Upper lobe of right lung (tissue), 1 donor: ENCODE measurements at regions not wholly inside any gene's neighbourhood (a gene's known extent, or its start where the extent isn't known, plus 50 kb on each side); places are given as distances from the start of the nearest gene placed in this dataset.
A peak's percentile ranks its signal among the peaks of the same experiment; 100 is the strongest.

Experiments
- ATAC-seq: fragments of 200-7000 bp; cut with Tn5 transposase; one replicate; pipeline ENCODE4 v1.9.1; 2020; ENCODE audit warnings: mild to moderate bottlenecking, moderate library complexity
- DNase-seq: peaks from one replicate; pipeline ENCODE4 v3.0.0-alpha.2; 2020
- H3K27ac ChIP-seq: fragments of 200-600 bp; one replicate; pipeline ENCODE4 v1.8.0; 2022
- H3K27me3 ChIP-seq: fragments of 200-600 bp; one replicate; pipeline ENCODE4 v1.8.0; 2022; ENCODE audit warnings: mild to moderate bottlenecking
- H3K36me3 ChIP-seq: fragments of 200-600 bp; one replicate; pipeline ENCODE4 v1.8.0; 2022
- H3K4me1 ChIP-seq: fragments of 200-600 bp; one replicate; pipeline ENCODE4 v1.8.0; 2022
- H3K4me3 ChIP-seq: fragments of 200-600 bp; one replicate; pipeline ENCODE4 v1.8.0; 2022; ENCODE audit warnings: mild to moderate bottlenecking
- H3K9me3 ChIP-seq: fragments of 200-600 bp; one replicate; pipeline ENCODE4 v1.8.0; 2022
- intact Hi-C: fragments of 100-400 bp; cut with DNase I; formaldehyde crosslinking; loops from one replicate; pipeline ENCODE4 v1.11.0; 2022
- TF ChIP-seq, protein P1 (sequence below): fragments of 200-600 bp; IDR thresholded peaks from one replicate; pipeline ENCODE4 v1.8.0; 2022; ENCODE audit warnings: antibody characterized with exemption
- donor health status: DM: no; HTN: yes; CAD: no; lungs with severe emphysema.

DNA sequence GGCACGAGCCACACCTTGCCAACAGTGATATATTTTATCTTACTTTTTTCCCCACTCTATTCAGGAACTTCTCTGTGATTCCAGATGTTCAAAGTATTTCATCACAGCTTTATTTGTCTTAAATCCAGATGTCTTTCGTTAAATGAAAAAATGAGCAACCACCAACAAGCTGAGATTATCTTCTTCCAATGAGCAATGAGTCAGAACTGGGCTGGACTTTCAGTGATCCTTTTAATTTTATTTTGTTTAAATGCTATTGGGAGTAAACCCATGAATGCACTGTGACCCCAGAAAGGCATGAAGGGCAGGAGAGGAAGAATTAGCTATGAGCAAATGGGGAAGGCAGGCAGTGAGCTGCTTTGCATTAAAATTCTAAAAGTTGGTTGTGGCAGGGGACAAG, 77.6 kb upstream of the IMMP2L start:
- H3K27me3 ChIP-seq, result no peaks in the 10 kb centered on the region
- no peaks in the 10 kb centered on the region for H3K4me1 ChIP-seq
- no peaks in the 10 kb centered on the region for H3K9me3 ChIP-seq
- no peak overlapping the region for H3K4me3 ChIP-seq
- intact Hi-C loops, result no loop called here
- no peak for DNase-seq
- no peak overlapping the region for H3K27ac ChIP-seq
- TF ChIP-seq, protein P1, sequence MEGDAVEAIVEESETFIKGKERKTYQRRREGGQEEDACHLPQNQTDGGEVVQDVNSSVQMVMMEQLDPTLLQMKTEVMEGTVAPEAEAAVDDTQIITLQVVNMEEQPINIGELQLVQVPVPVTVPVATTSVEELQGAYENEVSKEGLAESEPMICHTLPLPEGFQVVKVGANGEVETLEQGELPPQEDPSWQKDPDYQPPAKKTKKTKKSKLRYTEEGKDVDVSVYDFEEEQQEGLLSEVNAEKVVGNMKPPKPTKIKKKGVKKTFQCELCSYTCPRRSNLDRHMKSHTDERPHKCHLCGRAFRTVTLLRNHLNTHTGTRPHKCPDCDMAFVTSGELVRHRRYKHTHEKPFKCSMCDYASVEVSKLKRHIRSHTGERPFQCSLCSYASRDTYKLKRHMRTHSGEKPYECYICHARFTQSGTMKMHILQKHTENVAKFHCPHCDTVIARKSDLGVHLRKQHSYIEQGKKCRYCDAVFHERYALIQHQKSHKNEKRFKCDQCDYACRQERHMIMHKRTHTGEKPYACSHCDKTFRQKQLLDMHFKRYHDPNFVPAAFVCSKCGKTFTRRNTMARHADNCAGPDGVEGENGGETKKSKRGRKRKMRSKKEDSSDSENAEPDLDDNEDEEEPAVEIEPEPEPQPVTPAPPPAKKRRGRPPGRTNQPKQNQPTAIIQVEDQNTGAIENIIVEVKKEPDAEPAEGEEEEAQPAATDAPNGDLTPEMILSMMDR, result no peak
- no peaks in the 10 kb centered on the region for H3K36me3 ChIP-seq
- no peak for ATAC-seq

- H3K4me1 ChIP-seq, result no peaks in the 10 kb centered on the region
- no peak for ATAC-seq
Observed at GRCh38 chr7:111638078-111638477, 75.8 kb upstream of the IMMP2L start.

GRCh38 chr7:111633878-111634277, 71.6 kb upstream of the IMMP2L start:
- no peak overlapping the region for H3K4me3 ChIP-seq
- ATAC-seq, result peak; percentile 21
- no peaks in the 10 kb centered on the region for H3K9me3 ChIP-seq
- no peaks in the 10 kb centered on the region for H3K36me3 ChIP-seq
- H3K27me3 ChIP-seq, result no peaks in the 10 kb centered on the region
- DNase-seq, result no peak
- H3K27ac ChIP-seq, result no peak overlapping the region
- TF ChIP-seq, protein P1, result no peak
- H3K4me1 ChIP-seq, result no peaks in the 10 kb centered on the region
- intact Hi-C loops, result no loop called here

More at GRCh38 chr7:111638078-111638477, 75.8 kb upstream of the IMMP2L start:
- no peak for DNase-seq
- H3K36me3 ChIP-seq, result no peaks in the 10 kb centered on the region
- no peak overlapping the region for H3K4me3 ChIP-seq
- no peaks in the 10 kb centered on the region for H3K9me3 ChIP-seq
- H3K27ac ChIP-seq, result no peak overlapping the region
- intact Hi-C loops, result no loop called here
- no peaks in the 10 kb centered on the region for H3K27me3 ChIP-seq
- TF ChIP-seq, protein P1, result no peak

DNA sequence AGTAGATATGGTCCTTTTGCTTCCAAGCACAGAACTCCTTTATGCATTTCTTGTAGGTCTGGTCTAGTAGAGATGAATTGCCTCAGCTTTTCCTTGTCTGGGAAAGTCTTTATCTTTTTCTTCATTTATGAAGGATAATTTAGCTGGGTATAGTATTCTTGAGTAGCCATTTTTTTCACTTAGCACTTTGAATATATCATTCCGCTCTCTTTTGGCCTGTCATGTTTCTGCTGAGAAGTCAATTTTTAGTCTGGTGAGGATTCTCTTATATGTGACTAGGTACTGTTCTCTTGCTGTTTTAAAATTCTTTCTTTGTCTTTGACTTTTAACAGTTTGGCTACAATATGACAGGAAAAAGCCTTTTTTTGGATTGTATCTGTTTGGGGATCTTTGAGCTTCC, 68.6 kb upstream of the IMMP2L start:
- H3K9me3 ChIP-seq, result no peaks in the 10 kb centered on the region
- TF ChIP-seq, protein P1, result no peak
- H3K27ac ChIP-seq, result no peak overlapping the region
- no peaks in the 10 kb centered on the region for H3K36me3 ChIP-seq
- intact Hi-C loops, result no loop called here
- DNase-seq (no peak), ATAC-seq (no peak)
- H3K4me1 ChIP-seq, result no peaks in the 10 kb centered on the region
- no peaks in the 10 kb centered on the region for H3K27me3 ChIP-seq
- H3K4me3 ChIP-seq, result no peak overlapping the region

- intact Hi-C loops, result no loop called here
- H3K36me3 ChIP-seq, result no peaks in the 10 kb centered on the region
- H3K27ac ChIP-seq, result no peak overlapping the region
- TF ChIP-seq, protein P1, result no peak
- DNase-seq (no peak), ATAC-seq (no peak)
- no peaks in the 10 kb centered on the region for H3K4me1 ChIP-seq
- H3K27me3 ChIP-seq, result no peaks in the 10 kb centered on the region
- no peak overlapping the region for H3K4me3 ChIP-seq
- H3K9me3 ChIP-seq, result no peaks in the 10 kb centered on the region
Observed at GRCh38 chr7:111622084-111622483, 59.8 kb upstream of the IMMP2L start.
